GM19328 (cell line): ENCODE measurements at regions not wholly inside any gene's neighbourhood (a gene's known extent, or its start where the extent isn't known, plus 50 kb on each side); places are given as distances from the start of the nearest gene placed in this dataset.
"Not testable (repeated sequence)": the region's sequence is repeated elsewhere in the genome, so short reads cannot be mapped to it uniquely, and the experiment has no call there.

Experiments used
- ATAC-seq: cut with Tn5 transposase; IDR thresholded peaks from one replicate; pipeline ENCODE4 v1.9.1; 2021; ENCODE audit warnings: mild to moderate bottlenecking, moderate library complexity; ENCODE audit not compliant: unreplicated experiment

GRCh38 chr10:3661271-3661670, 123.7 kb downstream of the KLF6 start:
- no peak for ATAC-seq

DNA sequence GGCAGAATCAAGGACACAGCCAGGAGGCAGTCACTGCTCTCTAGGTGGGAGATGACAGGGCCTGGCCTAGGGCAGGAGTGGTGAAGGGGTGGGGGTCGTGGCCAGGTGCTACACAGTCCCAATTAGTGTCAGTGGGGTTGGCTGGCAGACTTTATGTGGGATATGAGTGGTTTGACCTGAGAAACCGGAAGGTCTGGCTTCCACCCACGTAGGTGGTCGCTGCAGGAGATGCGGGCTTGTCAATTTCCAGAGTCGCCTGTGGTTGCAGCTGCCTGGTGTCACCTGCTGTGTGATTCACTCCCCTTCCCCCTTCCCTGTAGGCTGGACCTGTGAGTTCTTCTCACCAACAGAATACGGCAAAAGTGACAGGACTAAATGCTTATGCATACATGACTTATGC, 124.3 kb downstream of the KLF6 start:
- no peak for ATAC-seq

DNA sequence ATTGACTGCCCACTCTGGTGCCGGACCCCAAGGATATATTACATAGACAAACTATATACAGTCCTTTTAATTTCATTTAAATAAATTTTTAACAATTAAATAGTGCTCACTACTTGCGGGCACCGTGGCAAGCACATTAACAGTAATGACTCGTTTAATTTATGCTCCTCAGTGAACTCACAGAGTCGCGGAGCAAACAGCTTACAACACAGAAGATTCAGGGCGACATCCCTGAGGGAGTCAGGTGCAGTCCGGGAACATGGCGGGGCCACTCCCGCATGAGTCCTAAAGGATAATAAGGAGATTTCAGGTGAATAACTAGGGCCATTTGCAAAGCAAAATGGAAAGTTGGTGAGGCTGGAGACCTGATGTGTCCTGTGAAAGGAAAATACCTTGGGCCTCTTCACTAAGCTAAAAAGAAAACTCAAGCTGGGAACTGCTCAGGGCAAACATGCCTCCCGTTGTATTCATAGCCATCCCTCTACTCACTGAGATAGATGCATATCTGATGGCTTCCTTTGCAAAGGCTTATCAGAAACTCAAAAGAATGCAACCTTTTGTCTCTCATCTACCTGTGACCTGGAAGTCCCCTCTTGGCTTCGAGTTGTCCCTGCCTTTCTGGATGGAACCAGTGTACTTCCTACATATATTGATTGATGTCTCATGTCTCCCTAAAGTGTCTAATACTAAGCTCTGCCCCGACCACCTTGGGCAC, 125.6 kb downstream of the KLF6 start:
- ATAC-seq, result no peak

GRCh38 chr10:3658766-3659165, 126.2 kb downstream of the KLF6 start:
- no peak for ATAC-seq

GRCh38 chr10:3656214-3656613, 128.8 kb downstream of the KLF6 start:
- no peak for ATAC-seq

GRCh38 chr10:3655528-3655927, 129.5 kb downstream of the KLF6 start:
- no peak for ATAC-seq

GRCh38 chr10:3654980-3655379, 130.0 kb downstream of the KLF6 start:
- ATAC-seq, result no peak

GRCh38 chr10:3654496-3654895, 130.5 kb downstream of the KLF6 start:
- ATAC-seq, result no peak

GRCh38 chr10:3653303-3653702, 131.7 kb downstream of the KLF6 start:
- not testable (repeated sequence) for ATAC-seq

DNA sequence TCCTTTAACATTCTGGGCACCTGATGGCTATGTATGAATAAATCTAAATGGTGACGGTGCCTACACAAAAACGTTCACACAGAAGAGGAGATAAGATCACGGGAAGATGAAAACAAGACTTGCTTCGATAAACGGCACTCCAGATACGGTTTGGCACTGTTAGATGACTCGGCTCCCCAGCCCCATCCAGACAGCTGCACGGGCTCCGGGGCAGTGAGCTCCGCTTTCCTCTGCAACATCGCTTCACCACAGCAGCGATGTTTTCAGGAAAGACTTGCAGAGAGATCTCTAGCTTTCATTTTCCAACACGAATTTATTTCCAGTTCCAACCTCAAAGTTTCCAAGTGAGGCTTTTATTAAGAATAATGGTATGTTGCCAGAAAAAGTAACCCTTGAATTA, 132.1 kb downstream of the KLF6 start:
- ATAC-seq, result no peak

- no peak for ATAC-seq
These were observed 132.9 kb downstream of the KLF6 start for GRCh38 chr10:3651969-3652653.

DNA sequence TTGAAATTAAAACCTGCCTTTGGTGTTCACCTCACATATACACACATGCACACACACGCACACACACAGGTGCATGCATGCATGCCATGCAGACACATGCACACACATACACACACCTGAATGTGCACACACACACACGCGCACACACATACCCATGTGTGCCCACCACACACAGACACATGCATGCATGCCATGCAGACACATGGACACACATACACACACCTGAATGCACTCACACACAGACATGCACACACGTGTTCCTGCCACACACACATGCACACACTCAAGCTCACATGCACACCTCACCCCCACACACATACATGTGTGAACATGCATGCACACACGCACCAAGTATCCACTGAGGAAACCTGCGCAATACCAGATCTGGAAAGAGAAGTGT, 136.4 kb downstream of the KLF6 start:
- no peak for ATAC-seq

DNA sequence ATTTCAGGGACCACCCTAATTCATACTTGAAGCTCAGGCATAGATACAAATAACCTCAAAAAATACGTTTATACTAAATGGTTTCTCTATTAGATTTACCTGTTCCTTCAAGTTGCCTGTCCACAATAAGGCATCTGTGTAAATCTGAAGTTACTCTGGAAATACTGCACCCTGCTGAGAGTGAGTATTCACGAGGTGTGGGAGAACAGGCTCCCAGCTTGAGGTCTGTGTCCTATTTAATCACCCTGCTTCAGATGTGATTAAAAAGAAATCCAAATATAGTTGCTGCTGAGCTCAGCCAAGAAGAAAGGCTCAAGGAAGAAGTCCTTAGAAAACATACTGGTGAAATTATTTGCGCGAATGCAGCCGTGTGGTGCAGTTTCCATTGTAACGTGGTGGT, 136.8 kb downstream of the KLF6 start:
- no peak for ATAC-seq

DNA sequence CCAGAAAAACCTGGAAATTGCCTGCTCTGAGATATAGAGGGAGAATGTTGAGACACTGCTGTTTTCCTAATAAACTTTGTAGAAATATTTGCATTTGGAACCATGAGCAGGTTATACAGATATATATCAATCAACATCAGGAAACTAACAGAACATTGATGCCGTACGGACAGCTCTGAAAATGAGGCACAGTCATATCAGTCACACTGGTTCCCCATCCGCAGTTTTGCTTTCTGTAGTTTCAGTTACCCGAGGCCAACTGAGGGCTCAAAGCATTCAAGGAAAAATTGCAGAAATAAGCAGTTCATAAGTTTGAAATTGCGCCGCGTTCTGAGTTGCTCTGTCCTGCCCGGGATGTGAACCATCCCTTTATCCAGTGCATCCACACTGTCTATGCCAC, 137.9 kb downstream of the KLF6 start:
- no peak for ATAC-seq

DNA sequence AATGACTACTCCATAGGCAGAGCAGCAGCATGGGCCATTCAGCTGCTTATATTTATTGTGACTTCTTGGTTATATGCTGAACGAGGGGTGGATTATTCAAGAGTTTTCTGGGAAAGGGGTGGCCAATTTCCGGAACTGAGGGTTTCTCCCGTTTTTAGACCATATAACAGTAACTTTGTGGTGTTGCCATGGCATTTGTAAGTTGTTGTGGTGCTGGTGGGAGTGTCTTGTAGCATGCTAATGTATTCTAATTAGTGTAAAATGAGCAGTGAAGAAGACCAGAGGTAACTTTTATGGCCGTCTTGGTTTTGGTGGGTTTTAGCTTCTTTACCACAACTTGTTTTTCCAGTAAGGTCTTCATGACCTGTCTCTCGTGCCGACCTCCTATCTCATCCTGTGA, 139.6 kb downstream of the KLF6 start:
- ATAC-seq, result no peak

- ATAC-seq, result no peak
These were observed 144.2 kb downstream of the KLF6 start for GRCh38 chr10:3640816-3641215.

GRCh38 chr10:3639546-3639945, 145.5 kb downstream of the KLF6 start:
- ATAC-seq, result no peak

GRCh38 chr10:3636356-3637181, 148.4 kb downstream of the KLF6 start:
- ATAC-seq, result no peak

DNA sequence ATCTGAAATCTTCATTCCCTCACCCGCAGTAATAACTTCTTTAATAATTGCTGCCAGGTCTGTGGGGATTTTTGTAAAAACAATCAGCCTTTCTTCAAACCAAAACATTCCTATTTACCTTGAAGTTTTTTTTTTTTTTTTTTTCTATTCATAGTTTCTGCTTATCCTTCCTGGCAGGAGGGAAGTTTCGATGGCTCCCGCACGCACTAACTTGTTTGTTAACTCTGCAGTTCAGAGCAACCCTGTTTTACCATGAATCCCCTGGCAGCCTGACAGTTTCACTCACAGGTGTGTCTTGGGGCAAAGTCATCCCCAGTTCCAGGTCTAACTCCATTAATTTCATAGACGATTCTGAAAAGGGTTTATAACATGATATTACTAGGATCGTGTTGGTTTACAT, 149.3 kb downstream of the KLF6 start:
- ATAC-seq, result no peak

GRCh38 chr10:3635211-3635671, 149.8 kb downstream of the KLF6 start:
- ATAC-seq, result no peak

DNA sequence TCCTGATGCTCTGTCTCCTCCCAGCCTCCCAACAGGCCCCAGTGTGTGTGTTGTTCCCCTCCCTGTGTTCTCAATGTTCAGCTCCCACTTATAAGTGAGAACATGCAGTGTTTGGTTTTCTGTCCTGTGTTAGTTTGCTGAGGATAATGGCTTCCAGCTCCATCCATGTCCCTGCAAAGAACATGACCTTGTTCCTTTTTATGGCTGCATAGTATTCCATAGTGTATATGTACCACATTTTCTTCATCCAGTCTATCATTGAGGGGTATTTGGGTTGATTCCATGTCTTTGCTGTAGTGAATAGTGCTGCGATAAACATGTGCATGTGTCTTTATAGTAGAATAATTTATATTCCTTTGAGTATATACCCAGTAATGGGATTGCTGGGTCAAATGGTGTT, 150.4 kb downstream of the KLF6 start:
- ATAC-seq, result not testable (repeated sequence)
